ENCODE measurements at regions not wholly inside any gene's neighbourhood (a gene's known extent, or its start where the extent isn't known, plus 50 kb on each side); places are given as distances from the start of the nearest gene placed in this dataset.

DNA sequence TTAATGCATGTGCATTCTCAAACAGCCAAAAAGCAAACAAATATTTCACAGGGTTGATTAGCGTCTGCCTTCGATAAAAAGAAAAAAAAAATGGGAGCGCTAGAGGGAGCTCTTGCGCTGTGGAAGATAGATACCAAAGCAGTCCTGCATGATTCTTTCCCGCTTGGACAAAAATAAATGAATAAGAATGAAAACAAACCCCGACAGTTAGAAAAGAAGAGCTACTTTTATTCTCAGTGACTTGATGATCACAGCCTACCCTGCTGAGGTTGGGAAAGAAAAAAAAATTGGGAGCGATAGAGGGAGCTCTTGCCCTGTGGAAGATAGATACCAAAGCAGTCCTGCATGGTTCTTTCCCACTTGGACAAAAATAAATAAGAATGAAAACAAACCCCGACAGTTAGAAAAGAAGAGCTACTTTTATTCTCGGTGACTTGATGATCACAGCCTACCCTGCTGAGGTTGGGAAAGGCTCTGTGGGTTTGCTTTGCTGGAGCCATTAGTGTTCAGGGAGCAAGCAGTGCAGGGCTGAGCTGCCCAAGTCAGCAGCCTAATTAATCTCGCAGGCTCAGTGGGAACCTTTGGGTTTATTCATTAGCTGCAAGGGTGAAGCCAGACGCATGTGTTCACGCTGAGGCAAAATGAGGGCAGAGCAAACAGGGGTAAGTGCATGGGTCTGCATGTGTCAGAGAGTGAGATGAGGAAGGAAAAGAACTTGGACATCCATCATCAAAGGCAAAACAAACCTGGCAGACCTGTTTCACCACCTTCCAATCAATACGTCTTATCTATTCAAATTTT is 249.3 kb upstream of the PRKX start:
- TF ChIP-seq POLR2A (IDR thresholded peaks at IDR 0.05) (no peak), EP300 (IDR thresholded peaks at IDR 0.05) (no peak)
- TF ChIP-seq, protein P1, sequence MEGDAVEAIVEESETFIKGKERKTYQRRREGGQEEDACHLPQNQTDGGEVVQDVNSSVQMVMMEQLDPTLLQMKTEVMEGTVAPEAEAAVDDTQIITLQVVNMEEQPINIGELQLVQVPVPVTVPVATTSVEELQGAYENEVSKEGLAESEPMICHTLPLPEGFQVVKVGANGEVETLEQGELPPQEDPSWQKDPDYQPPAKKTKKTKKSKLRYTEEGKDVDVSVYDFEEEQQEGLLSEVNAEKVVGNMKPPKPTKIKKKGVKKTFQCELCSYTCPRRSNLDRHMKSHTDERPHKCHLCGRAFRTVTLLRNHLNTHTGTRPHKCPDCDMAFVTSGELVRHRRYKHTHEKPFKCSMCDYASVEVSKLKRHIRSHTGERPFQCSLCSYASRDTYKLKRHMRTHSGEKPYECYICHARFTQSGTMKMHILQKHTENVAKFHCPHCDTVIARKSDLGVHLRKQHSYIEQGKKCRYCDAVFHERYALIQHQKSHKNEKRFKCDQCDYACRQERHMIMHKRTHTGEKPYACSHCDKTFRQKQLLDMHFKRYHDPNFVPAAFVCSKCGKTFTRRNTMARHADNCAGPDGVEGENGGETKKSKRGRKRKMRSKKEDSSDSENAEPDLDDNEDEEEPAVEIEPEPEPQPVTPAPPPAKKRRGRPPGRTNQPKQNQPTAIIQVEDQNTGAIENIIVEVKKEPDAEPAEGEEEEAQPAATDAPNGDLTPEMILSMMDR (IDR thresholded peaks at IDR 0.05): peak in 1 of 4 experiments; percentile 25

All from sigmoid colon (tissue), 4 donors.